GM23248 (cell line): ENCODE measurements at regions not wholly inside any gene's neighbourhood (a gene's known extent, or its start where the extent isn't known, plus 50 kb on each side); places are given as distances from the start of the nearest gene placed in this dataset.

Source experiments
- DNase-seq: peaks from one replicate; pipeline ENCODE4 v3.0.0-alpha.2; 2015
- H2AFZ ChIP-seq: fragments of 200-600 bp; sonication (generic); 2 replicates; pipeline ENCODE4 v1.6.1; 2016; ENCODE audit warnings: antibody characterized with exemption
- H3F3A ChIP-seq: fragments of 200-600 bp; sonication (generic); 2 replicates; pipeline ENCODE4 v1.6.1; 2016; ENCODE audit warnings: mild to moderate bottlenecking, antibody characterized with exemption, mixed run types; ENCODE audit not compliant: insufficient read depth
- H3K27ac ChIP-seq: fragments of 200-600 bp; sonication (generic); 2 replicates; pipeline ENCODE4 v1.5.1; 2016; ENCODE audit warnings: mild to moderate bottlenecking
- H3K27me3 ChIP-seq: fragments of 200-600 bp; sonication (generic); replicated peaks from 2 replicates; pipeline ENCODE4 v1.6.1; 2016; ENCODE audit warnings: mild to moderate bottlenecking; ENCODE audit not compliant: insufficient read depth
- H3K36me3 ChIP-seq: fragments of 200-600 bp; sonication (generic); 2 replicates; pipeline ENCODE4 v1.6.1; 2016; ENCODE audit warnings: low read depth, mild to moderate bottlenecking
- H3K4me1 ChIP-seq: fragments of 200-600 bp; sonication (generic); 2 replicates; pipeline ENCODE4 v1.6.1; 2016; ENCODE audit warnings: mild to moderate bottlenecking; ENCODE audit not compliant: insufficient read depth
- H3K4me2 ChIP-seq: fragments of 200-600 bp; sonication (generic); one replicate; pipeline ENCODE4 v1.6.1; 2016; ENCODE audit warnings: mild to moderate bottlenecking; ENCODE audit not compliant: unreplicated experiment
- H3K4me3 ChIP-seq: fragments of 200-600 bp; sonication (generic); 2 replicates; pipeline ENCODE4 v1.5.1; 2016; ENCODE audit warnings: mild to moderate bottlenecking
- H3K79me2 ChIP-seq: fragments of 200-600 bp; sonication (generic); 2 replicates; pipeline ENCODE4 v1.6.1; 2016; ENCODE audit warnings: mild to moderate bottlenecking; ENCODE audit not compliant: insufficient read depth
- H3K9ac ChIP-seq: fragments of 200-600 bp; sonication (generic); 2 replicates; pipeline ENCODE4 v1.6.1; 2016; ENCODE audit warnings: mild to moderate bottlenecking
- H3K9me2 ChIP-seq: fragments of 200-600 bp; sonication (generic); 2 replicates; pipeline ENCODE4 v1.6.1; 2016; ENCODE audit warnings: mixed run types, mild to moderate bottlenecking, moderate library complexity; ENCODE audit not compliant: insufficient read depth
- H3K9me3 ChIP-seq: fragments of 200-600 bp; sonication (generic); one replicate; pipeline ENCODE4 v1.6.1; 2017; ENCODE audit warnings: low read depth
- H4K20me1 ChIP-seq: fragments of 200-600 bp; sonication (generic); 2 replicates; pipeline ENCODE4 v1.6.0; 2016; ENCODE audit not compliant: insufficient read depth
- EZH2 ChIP-seq: fragments of 200-600 bp; sonication (generic); IDR thresholded peaks from 2 replicates; pipeline ENCODE4 v1.6.1; 2018; ENCODE audit warnings: antibody characterized with exemption, mild to moderate bottlenecking; ENCODE audit not compliant: insufficient read depth, poor library complexity, severe bottlenecking
- EZH2phosphoT487 ChIP-seq: fragments of 200-600 bp; sonication (generic); IDR thresholded peaks from 2 replicates; pipeline ENCODE4 v1.6.1; 2018; ENCODE audit warnings: antibody characterized with exemption, moderate library complexity, mild to moderate bottlenecking, low read depth; ENCODE audit not compliant: insufficient read depth
- whole genome bisulfite sequencing, 2 experiments: methylation state at CpG; one replicate each; pipeline ENCODE4 v1.1.6; 2015 to 2017; ENCODE audit warnings: low lambda C conversion rate in 2 of 2, low coverage in 1 of 2; ENCODE audit errors: missing lambda C conversion rate in 2 of 2; 5-methylcytosine and 5-hydroxymethylcytosine counted together
- in situ Hi-C: fragments of 300-500 bp; cut with MboI; formaldehyde crosslinking; loops from 2 replicates; pipeline ENCODE4 v1.15.0; 2020

DNA sequence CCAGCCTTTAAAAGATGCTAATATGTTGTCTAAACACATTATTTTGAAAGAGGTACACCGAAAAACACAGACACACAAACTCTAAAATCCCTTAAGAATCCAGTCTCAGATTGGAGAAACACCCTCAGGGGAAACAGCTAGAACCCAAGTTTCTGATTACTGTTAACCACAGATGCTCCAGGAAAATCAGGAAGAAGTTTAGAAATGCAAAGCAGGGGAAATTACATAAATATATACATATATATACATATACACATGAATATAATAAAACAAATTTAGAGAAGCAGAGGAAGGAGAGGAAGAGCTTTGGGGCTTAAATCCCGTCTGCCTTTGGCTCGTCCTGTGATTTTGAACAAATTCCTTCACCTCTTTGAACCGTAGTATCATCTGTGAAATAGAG, 73.2 kb upstream of the KLF4 start:
- H3K9ac ChIP-seq = no peak overlapping the region
- H3K27ac ChIP-seq = no peak overlapping the region
- 71 to 77% methylated on average over 4 of the region's 4 CpGs for WGBS, 2 experiments
- no peak overlapping the region for H3K4me2 ChIP-seq
- DNase-seq = no peak
- TF ChIP-seq EZH2phosphoT487 (no peak), EZH2 (no peak)
- no peaks in the 10 kb centered on the region for H3K36me3 ChIP-seq
- no peaks in the 10 kb centered on the region for H4K20me1 ChIP-seq
- no peaks in the 10 kb centered on the region for H3K27me3 ChIP-seq
- H3K9me3 ChIP-seq = no peaks in the 10 kb centered on the region
- in situ Hi-C loops = no loop called here
- no peaks in the 10 kb centered on the region for H3K9me2 ChIP-seq
- no peak overlapping the region for H2AFZ ChIP-seq
- no peak overlapping the region for H3K4me3 ChIP-seq
- H3K79me2 ChIP-seq = no peaks in the 10 kb centered on the region
- no peaks in the 10 kb centered on the region for H3F3A ChIP-seq
- no peaks in the 10 kb centered on the region for H3K4me1 ChIP-seq

DNA sequence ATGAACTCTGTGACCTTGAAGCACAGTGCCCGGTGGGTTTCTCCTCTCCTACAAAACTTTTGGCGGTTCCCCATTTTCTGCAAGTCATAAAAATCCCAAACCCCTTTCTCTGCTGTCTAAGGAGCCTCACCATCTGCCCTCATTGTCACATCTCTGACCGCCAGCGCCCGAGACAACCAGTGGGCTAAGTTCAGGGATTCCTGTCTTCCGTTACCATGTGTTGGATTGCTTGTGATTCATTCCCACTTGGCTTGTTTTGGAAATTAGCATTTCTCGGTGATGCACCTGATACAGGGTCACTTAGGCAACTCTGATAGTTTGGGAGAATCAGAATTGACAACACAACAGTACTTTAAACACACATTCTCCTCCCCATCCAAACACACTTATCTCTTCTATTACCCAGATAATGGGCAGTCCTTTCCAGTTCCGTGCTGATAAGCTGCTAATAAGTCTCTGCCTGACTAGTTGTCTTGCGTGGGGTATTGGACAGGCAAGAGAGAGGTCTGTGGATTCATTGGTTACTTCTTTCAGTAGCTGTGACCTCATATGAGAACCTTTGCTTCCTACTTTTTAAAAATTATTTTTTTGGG, 70.0 kb upstream of the KLF4 start:
- Histone ChIP-seq H3K9me3 (no peaks in the 10 kb centered on the region), H3K4me2 (no peak overlapping the region), H3F3A (no peaks in the 10 kb centered on the region), H3K27ac (no peak overlapping the region), H3K36me3 (no peaks in the 10 kb centered on the region), H3K27me3 (no peaks in the 10 kb centered on the region), H3K4me1 (no peaks in the 10 kb centered on the region), H3K79me2 (no peaks in the 10 kb centered on the region), H3K9ac (no peak overlapping the region), H4K20me1 (no peaks in the 10 kb centered on the region), H2AFZ (no peak overlapping the region), H3K9me2 (no peaks in the 10 kb centered on the region), H3K4me3 (no peak overlapping the region)
- in situ Hi-C loops = no loop called here
- WGBS, 2 experiments = 87 to 88% methylated on average over 9 of the region's 9 CpGs
- no peak for TF ChIP-seq EZH2
- no peak for TF ChIP-seq EZH2phosphoT487
- DNase-seq = no peak

DNA sequence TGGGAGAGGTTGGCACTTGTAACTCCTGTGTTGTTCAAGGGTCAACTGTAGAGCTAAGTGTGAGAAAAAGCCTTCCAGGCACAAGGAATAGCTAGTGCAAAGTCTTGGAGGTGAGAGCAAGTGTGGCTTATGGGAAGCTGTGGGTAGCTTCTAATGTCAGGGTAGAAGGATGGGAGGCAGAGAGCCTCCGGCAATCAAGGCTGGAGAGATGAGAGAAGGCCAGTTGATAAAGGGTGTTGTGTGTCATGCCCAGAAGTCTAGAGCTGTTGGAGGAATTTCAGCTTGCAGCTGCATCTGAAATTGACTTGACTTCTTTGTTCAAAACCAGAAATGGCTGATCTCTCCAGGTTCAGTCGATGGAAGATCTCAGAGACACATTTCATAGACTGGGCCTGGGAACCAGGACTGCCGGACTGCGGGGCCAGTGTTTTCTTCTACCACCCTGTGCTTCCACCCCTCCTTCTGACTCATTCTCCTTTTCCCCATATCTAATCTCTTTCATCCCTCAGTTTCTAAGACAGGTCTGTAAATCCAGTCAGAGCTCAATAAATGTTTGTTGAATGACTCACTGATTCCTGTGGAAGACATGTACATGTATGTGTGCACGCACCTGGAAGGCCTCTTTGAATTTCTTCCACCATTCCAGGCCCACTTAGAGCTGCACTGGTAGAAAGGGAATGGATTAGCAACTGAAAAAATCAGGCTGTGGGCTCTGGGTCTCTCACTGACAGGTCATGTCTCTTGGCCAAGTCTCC, 67.8 kb upstream of the KLF4 start:
- WGBS, 2 experiments = 74 to 75% methylated on average over 5 of the region's 5 CpGs
- no peak overlapping the region for H3K4me2 ChIP-seq
- TF ChIP-seq EZH2phosphoT487 (no peak), EZH2 (no peak)
- H3K4me1 ChIP-seq = no peaks in the 10 kb centered on the region
- no peaks in the 10 kb centered on the region for H3K79me2 ChIP-seq
- H3K4me3 ChIP-seq = no peak overlapping the region
- H3K9me2 ChIP-seq = no peaks in the 10 kb centered on the region
- H3K27ac ChIP-seq = no peak overlapping the region
- H4K20me1 ChIP-seq = no peaks in the 10 kb centered on the region
- no peak overlapping the region for H3K9ac ChIP-seq
- H3K27me3 ChIP-seq = no peaks in the 10 kb centered on the region
- no peak overlapping the region for H2AFZ ChIP-seq
- no peaks in the 10 kb centered on the region for H3K9me3 ChIP-seq
- no peaks in the 10 kb centered on the region for H3F3A ChIP-seq
- in situ Hi-C loops = no loop called here
- no peaks in the 10 kb centered on the region for H3K36me3 ChIP-seq
- DNase-seq = no peak

DNA sequence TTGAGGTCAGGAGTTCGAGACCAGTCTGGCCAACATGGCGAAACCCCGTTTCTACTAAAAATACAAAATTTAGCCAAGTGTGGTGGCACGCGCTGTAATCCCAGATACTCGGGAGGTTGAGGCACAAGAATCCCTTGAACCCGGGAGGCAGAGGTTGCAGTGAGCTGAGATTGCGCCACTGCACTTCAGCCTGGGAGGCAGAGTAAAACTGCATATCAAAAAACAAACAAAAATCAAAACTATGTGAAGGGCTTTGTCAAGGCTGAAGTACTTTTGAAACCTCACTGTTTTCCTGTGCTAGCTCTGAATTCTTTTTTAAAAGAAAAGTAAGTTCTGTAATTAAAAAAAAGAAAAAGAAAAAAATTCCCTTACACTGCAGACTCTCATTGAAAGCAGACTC, 65.1 kb upstream of the KLF4 start:
- H3K9ac ChIP-seq = no peak overlapping the region
- TF ChIP-seq EZH2 (no peak), EZH2phosphoT487 (no peak)
- H3K36me3 ChIP-seq = no peaks in the 10 kb centered on the region
- no peak for DNase-seq
- H3K27ac ChIP-seq = no peak overlapping the region
- H3K79me2 ChIP-seq = no peaks in the 10 kb centered on the region
- no peaks in the 10 kb centered on the region for H4K20me1 ChIP-seq
- no peak overlapping the region for H2AFZ ChIP-seq
- WGBS, 2 experiments = 74 to 75% methylated on average over 8 of the region's 8 CpGs
- H3K9me3 ChIP-seq = no peaks in the 10 kb centered on the region
- no peaks in the 10 kb centered on the region for H3F3A ChIP-seq
- no peak overlapping the region for H3K4me3 ChIP-seq
- H3K9me2 ChIP-seq = no peaks in the 10 kb centered on the region
- H3K4me2 ChIP-seq = no peak overlapping the region
- no peaks in the 10 kb centered on the region for H3K27me3 ChIP-seq
- H3K4me1 ChIP-seq = no peaks in the 10 kb centered on the region
- in situ Hi-C loops = no loop called here
